ENCODE measurements at regions not wholly inside any gene's neighbourhood (a gene's known extent, or its start where the extent isn't known, plus 50 kb on each side); places are given as distances from the start of the nearest gene placed in this dataset.

- ChIA-PET POLR2A (no interaction called here), CTCF (no interaction called here)
- Mint-ChIP-seq H3K4me3 (no peak overlapping the region), H3K27me3 (peaks cover 0 to 3% of the 10 kb centered on the region in 2 donors), H3K4me1 (no peaks in the 10 kb centered on the region), H3K27ac (no peak overlapping the region), H3K9me3 (no peaks in the 10 kb centered on the region), H3K36me3 (no peaks in the 10 kb centered on the region)
- no peak overlapping the region for H3K27ac ChIP-seq (ENCODE audit: low read depth, low read length)
- H3K27me3 ChIP-seq (ENCODE audit: insufficient read depth, low read length, poor library complexity, severe bottlenecking), result no peaks in the 10 kb centered on the region
- no peaks in the 10 kb centered on the region for H3K9me3 ChIP-seq (ENCODE audit: low read length)
- no peaks in the 10 kb centered on the region for H3K4me1 ChIP-seq (ENCODE audit: insufficient read depth, low read length)
- no peak for DNase-seq
- no peaks in the 10 kb centered on the region for H3K36me3 ChIP-seq (ENCODE audit: insufficient read depth, low read length)
- H3K4me3 ChIP-seq (ENCODE audit: low read length), result no peak overlapping the region
Observed at GRCh38 chr5:143761663-143762062, 50.3 kb upstream of the HMHB1 start.

DNA sequence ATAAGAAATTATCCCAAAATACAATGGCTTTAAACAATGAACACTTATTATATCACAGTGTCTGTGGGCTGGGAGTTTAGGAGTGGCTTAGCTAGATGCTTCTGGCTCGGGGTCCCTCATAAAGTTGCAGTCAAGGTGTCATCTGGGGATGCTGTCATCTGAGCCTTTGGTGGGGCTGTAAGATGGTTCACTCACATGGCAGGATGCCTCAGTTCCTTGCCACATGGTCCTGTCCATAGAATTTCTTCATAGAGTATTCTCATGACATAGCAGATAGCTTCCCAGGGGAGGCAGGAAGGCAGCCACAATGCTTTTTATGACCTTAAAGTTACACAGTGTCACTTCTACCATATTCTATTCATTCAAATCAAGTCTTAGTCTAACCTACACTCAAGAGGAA lies 51.2 kb upstream of the HMHB1 start:
- no peak overlapping the region for H3K27ac ChIP-seq (ENCODE audit: low read depth, low read length)
- no peaks in the 10 kb centered on the region for H3K36me3 ChIP-seq (ENCODE audit: insufficient read depth, low read length)
- Mint-ChIP-seq H3K36me3 (no peaks in the 10 kb centered on the region), H3K9me3 (no peaks in the 10 kb centered on the region), H3K4me3 (no peak overlapping the region), H3K4me1 (no peaks in the 10 kb centered on the region), H3K27me3 (peaks cover 0 to 3% of the 10 kb centered on the region in 2 donors), H3K27ac (peak overlapping the region in 1 of 8 donors; percentile 26)
- H3K9me3 ChIP-seq (ENCODE audit: low read length), result no peaks in the 10 kb centered on the region
- CTCF ChIA-PET, result no interaction called here
- no peaks in the 10 kb centered on the region for H3K27me3 ChIP-seq (ENCODE audit: insufficient read depth, low read length, poor library complexity, severe bottlenecking)
- no peak for DNase-seq
- no peak overlapping the region for H3K4me3 ChIP-seq (ENCODE audit: low read length)
- no peaks in the 10 kb centered on the region for H3K4me1 ChIP-seq (ENCODE audit: insufficient read depth, low read length)
- POLR2A ChIA-PET, result no interaction called here

DNA sequence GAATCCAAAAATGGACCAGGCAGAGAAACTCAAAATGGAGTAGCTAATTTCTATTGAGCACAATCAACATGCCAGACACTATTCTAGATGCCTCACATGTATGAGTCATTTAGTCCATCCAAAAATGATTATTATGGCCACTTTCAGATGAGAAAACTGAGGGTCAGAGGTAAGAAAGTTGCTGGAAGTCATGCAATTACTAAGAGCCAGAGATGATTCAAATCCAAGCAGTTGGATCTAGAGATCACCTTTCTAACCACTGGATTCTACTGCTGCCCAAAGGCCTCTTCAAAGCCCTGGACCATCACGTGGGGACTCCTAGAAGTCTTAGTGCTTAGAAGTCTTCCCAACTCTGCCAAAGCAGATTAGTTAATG lies 51.8 kb upstream of the HMHB1 start:
- Mint-ChIP-seq H3K27ac (no peak overlapping the region), H3K4me1 (no peaks in the 10 kb centered on the region), H3K4me3 (no peak overlapping the region), H3K27me3 (peaks cover 0 to 3% of the 10 kb centered on the region in 2 donors), H3K36me3 (no peaks in the 10 kb centered on the region), H3K9me3 (no peaks in the 10 kb centered on the region)
- Histone ChIP-seq H3K27ac (ENCODE audit: low read depth, low read length) (no peak overlapping the region), H3K4me1 (ENCODE audit: insufficient read depth, low read length) (no peaks in the 10 kb centered on the region), H3K36me3 (ENCODE audit: insufficient read depth, low read length) (no peaks in the 10 kb centered on the region), H3K4me3 (ENCODE audit: low read length) (no peak overlapping the region), H3K9me3 (ENCODE audit: low read length) (no peaks in the 10 kb centered on the region), H3K27me3 (ENCODE audit: insufficient read depth, low read length, poor library complexity, severe bottlenecking) (no peaks in the 10 kb centered on the region)
- ChIA-PET POLR2A (no interaction called here), CTCF (no interaction called here)
- no peak for DNase-seq

DNA sequence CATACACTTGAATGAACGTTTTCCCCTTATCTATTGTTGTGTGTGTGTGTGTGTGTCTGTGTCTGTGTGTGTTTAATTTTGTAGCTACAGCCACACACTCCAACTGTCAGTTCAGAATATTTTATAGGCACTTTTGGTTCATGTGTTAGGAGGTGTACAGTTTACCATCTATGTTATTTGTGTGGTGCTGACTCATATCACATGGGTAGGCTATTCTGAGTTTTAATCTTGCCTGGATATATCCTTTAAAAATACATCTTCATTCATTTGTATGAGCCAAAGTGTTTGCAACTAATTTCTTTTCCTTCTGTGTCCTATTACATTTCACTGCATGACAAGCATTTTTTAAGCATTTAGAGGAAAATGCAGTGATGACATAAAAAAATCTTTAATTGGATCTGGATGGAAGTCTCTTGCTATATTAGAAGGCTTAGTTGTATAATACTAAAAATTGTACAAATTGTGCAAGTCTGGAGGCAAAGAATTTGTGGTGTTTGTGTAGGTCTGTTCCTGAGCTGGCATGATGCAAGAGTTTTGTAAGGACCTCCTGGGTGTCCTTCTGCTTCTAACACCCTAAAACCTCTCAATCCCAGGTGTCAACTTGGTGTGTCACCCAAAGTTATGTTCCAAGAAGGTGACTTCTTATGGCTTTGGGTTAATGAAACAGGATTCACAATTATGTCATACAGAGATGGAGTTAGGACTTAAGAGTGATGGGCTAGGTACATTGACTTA lies 52.4 kb upstream of the HMHB1 start:
- peaks cover 0 to 3% of the 10 kb centered on the region in 2 donors for H3K27me3 Mint-ChIP-seq
- DNase-seq, result no peak
- Histone ChIP-seq H3K36me3 (ENCODE audit: insufficient read depth, low read length) (no peaks in the 10 kb centered on the region), H3K9me3 (ENCODE audit: low read length) (no peaks in the 10 kb centered on the region), H3K4me1 (ENCODE audit: insufficient read depth, low read length) (no peaks in the 10 kb centered on the region), H3K4me3 (ENCODE audit: low read length) (no peak overlapping the region), H3K27me3 (ENCODE audit: insufficient read depth, low read length, poor library complexity, severe bottlenecking) (no peaks in the 10 kb centered on the region), H3K27ac (ENCODE audit: low read depth, low read length) (no peak overlapping the region)
- H3K4me3 Mint-ChIP-seq, result no peak overlapping the region
- H3K9me3 Mint-ChIP-seq, result no peaks in the 10 kb centered on the region
- CTCF ChIA-PET, result no interaction called here
- no peaks in the 10 kb centered on the region for H3K4me1 Mint-ChIP-seq
- POLR2A ChIA-PET, result no interaction called here
- H3K27ac Mint-ChIP-seq, result peak overlapping the region in 1 of 8 donors; percentile 12
- H3K36me3 Mint-ChIP-seq, result no peaks in the 10 kb centered on the region

DNA sequence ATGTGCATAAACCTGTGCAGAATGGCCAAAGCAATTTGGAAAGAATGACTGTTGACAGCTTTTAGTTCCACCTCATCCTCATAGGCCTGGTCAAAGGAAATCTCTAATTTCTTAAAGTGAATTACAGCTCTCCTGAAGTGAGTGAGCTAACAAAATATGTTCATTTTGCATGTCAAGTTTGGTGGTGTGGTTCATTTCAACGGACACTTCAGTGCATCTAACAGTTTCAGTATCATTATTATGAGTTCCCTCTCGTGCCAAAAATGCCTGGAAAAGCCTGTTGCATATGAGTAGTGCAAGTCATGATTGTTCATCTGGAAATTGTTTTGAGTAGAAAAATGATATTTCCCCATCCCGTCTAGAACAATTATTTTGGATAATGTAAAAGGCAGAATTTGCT lies 53.2 kb upstream of the HMHB1 start:
- ChIA-PET POLR2A (no interaction called here), CTCF (no interaction called here)
- H3K4me3 Mint-ChIP-seq, result no peak overlapping the region
- no peaks in the 10 kb centered on the region for H3K9me3 Mint-ChIP-seq
- DNase-seq, result no peak
- peaks cover 0 to 1% of the 10 kb centered on the region in 2 donors for H3K27me3 Mint-ChIP-seq
- H3K27ac Mint-ChIP-seq, result no peak overlapping the region
- Histone ChIP-seq H3K4me1 (ENCODE audit: insufficient read depth, low read length) (no peaks in the 10 kb centered on the region), H3K9me3 (ENCODE audit: low read length) (no peaks in the 10 kb centered on the region), H3K27me3 (ENCODE audit: insufficient read depth, low read length, poor library complexity, severe bottlenecking) (no peaks in the 10 kb centered on the region), H3K36me3 (ENCODE audit: insufficient read depth, low read length) (no peaks in the 10 kb centered on the region), H3K27ac (ENCODE audit: low read depth, low read length) (no peak overlapping the region), H3K4me3 (ENCODE audit: low read length) (no peak overlapping the region)
- no peaks in the 10 kb centered on the region for H3K4me1 Mint-ChIP-seq
- H3K36me3 Mint-ChIP-seq, result no peaks in the 10 kb centered on the region

GRCh38 chr5:143758015-143758414 lies 53.9 kb upstream of the HMHB1 start:
- ChIA-PET POLR2A (no interaction called here), CTCF (no interaction called here)
- Mint-ChIP-seq H3K4me3 (no peak overlapping the region), H3K27me3 (peaks cover 0 to 1% of the 10 kb centered on the region in 2 donors), H3K36me3 (no peaks in the 10 kb centered on the region), H3K9me3 (no peaks in the 10 kb centered on the region), H3K27ac (no peak overlapping the region), H3K4me1 (no peaks in the 10 kb centered on the region)
- no peak for DNase-seq
- no peak overlapping the region for H3K27ac ChIP-seq (ENCODE audit: low read depth, low read length)
- no peak overlapping the region for H3K4me3 ChIP-seq (ENCODE audit: low read length)
- no peaks in the 10 kb centered on the region for H3K4me1 ChIP-seq (ENCODE audit: insufficient read depth, low read length)
- no peaks in the 10 kb centered on the region for H3K27me3 ChIP-seq (ENCODE audit: insufficient read depth, low read length, poor library complexity, severe bottlenecking)
- no peaks in the 10 kb centered on the region for H3K9me3 ChIP-seq (ENCODE audit: low read length)
- H3K36me3 ChIP-seq (ENCODE audit: insufficient read depth, low read length), result no peaks in the 10 kb centered on the region

DNA sequence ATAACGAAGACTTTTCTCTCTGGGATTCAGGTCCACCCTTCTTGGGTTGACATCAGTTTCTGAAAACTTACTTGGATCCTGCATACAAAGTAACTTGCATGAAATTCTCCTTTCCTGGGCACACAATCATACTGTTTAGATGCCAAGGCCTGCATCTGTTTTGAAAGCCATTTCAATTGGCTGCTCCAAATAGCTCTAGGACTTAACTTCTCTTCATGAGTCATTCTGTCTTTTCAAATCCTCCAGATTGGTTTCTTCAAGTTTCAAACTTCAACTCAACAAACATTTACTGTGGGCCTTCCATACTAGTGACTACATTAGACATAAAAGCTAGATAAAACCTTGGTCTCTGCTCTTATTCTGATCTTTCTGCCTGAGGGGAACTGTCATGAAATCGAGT lies 54.8 kb upstream of the HMHB1 start:
- Histone ChIP-seq H3K27ac (ENCODE audit: low read depth, low read length) (no peak overlapping the region), H3K9me3 (ENCODE audit: low read length) (no peaks in the 10 kb centered on the region), H3K4me3 (ENCODE audit: low read length) (no peak overlapping the region), H3K4me1 (ENCODE audit: insufficient read depth, low read length) (no peaks in the 10 kb centered on the region), H3K36me3 (ENCODE audit: insufficient read depth, low read length) (no peaks in the 10 kb centered on the region), H3K27me3 (ENCODE audit: insufficient read depth, low read length, poor library complexity, severe bottlenecking) (no peaks in the 10 kb centered on the region)
- no peak overlapping the region for H3K4me3 Mint-ChIP-seq
- no peaks in the 10 kb centered on the region for H3K27me3 Mint-ChIP-seq
- no peaks in the 10 kb centered on the region for H3K4me1 Mint-ChIP-seq
- ChIA-PET POLR2A (no interaction called here), CTCF (no interaction called here)
- no peaks in the 10 kb centered on the region for H3K9me3 Mint-ChIP-seq
- no peaks in the 10 kb centered on the region for H3K36me3 Mint-ChIP-seq
- DNase-seq, result no peak
- H3K27ac Mint-ChIP-seq, result no peak overlapping the region

DNA sequence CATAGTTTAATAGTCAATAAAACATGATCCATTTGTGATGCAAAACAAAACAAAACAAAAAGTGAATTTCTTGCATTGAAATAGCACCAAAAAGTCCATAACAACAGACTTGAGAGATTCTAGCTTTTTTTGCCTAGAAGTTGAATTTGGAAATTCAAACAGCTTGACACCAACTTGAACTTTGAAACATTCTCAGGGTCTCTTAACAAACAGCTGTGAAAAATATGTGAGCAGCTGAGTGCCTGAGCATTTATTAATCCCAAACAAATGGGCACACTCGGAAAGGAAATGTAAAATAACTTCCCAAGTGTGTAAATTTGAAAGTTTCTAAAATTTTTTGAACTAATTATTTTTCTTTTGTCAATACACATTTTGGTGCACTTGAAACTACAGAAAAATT lies 56.0 kb upstream of the HMHB1 start:
- H3K9me3 ChIP-seq (ENCODE audit: low read length), result no peaks in the 10 kb centered on the region
- Mint-ChIP-seq H3K4me1 (no peaks in the 10 kb centered on the region), H3K27me3 (peaks cover 0 to 6% of the 10 kb centered on the region in 2 donors), H3K27ac (no peak overlapping the region), H3K4me3 (no peak overlapping the region), H3K36me3 (peaks cover 0 to 4% (median 0%) of the 10 kb centered on the region in 3 donors), H3K9me3 (no peaks in the 10 kb centered on the region)
- ChIA-PET CTCF (no interaction called here), POLR2A (no interaction called here)
- H3K4me1 ChIP-seq (ENCODE audit: insufficient read depth, low read length), result no peaks in the 10 kb centered on the region
- H3K27me3 ChIP-seq (ENCODE audit: insufficient read depth, low read length, poor library complexity, severe bottlenecking), result no peaks in the 10 kb centered on the region
- no peak overlapping the region for H3K27ac ChIP-seq (ENCODE audit: low read depth, low read length)
- DNase-seq, result no peak
- H3K4me3 ChIP-seq (ENCODE audit: low read length), result no peak overlapping the region
- no peaks in the 10 kb centered on the region for H3K36me3 ChIP-seq (ENCODE audit: insufficient read depth, low read length)

All from CD8-positive, alpha-beta memory T cell (primary cell).